SK-N-SH (cell line): ENCODE measurements at regions not wholly inside any gene's neighbourhood (a gene's known extent, or its start where the extent isn't known, plus 50 kb on each side); places are given as distances from the start of the nearest gene placed in this dataset.

Experiments
- CTCF ChIA-PET: fragments of 300-600, 350-600 bp; formaldehyde crosslinking; extraction: SDS; loops from one replicate; lab custom pipeline; 2021; lab: Yijun Ruan, JAX
- POLR2A ChIA-PET: fragments of 350-600 bp; sonication (Branson Sonifier 250); formaldehyde crosslinking; extraction: SDS; loops from one replicate; lab custom pipeline; 2020; ENCODE audit warnings: antibody characterized with exemption, inconsistent platforms; lab: Yijun Ruan, JAX
- DNase-seq: peaks from one replicate; pipeline ENCODE4 v3.0.0; 2012
- H2AFZ ChIP-seq: fragments of 200-600 bp; sonication (generic); 2 replicates; pipeline ENCODE4 v1.8.1; 2016; ENCODE audit warnings: antibody characterized with exemption, mild to moderate bottlenecking, low read depth
- H3F3A ChIP-seq: fragments of 200-600 bp; sonication (generic); replicated peaks from 2 replicates; pipeline ENCODE3; 2016; ENCODE audit warnings: antibody characterized with exemption, mild to moderate bottlenecking; ENCODE audit not compliant: insufficient read depth
- H3K27ac ChIP-seq, 2 experiments: fragments of 200-500 bp in 1 of 2; fragments of 200-600 bp in 1 of 2; sonication (Bioruptor generic) in 1 of 2; sonication (generic), shearing (Covaris generic) in 1 of 2; 2 replicates each; pipeline versions ENCODE4 v1.5.1 to v1.6.1; 2014 to 2016; ENCODE audit warnings: low read depth in 2 of 2, inconsistent platforms in 1 of 2, low read length in 1 of 2, mild to moderate bottlenecking in 1 of 2, mixed read lengths in 1 of 2
- H3K27me3 ChIP-seq: fragments of 200-600 bp; sonication (generic), shearing (Covaris generic); 2 replicates; pipeline ENCODE4 v1.6.1; 2016; ENCODE audit warnings: mixed run types; ENCODE audit not compliant: insufficient read depth
- H3K36me3 ChIP-seq, 2 experiments: fragments of 200-500 bp in 1 of 2; fragments of 200-600 bp in 1 of 2; sonication (Bioruptor generic) in 1 of 2; sonication (generic) in 1 of 2; replicated peaks in 1 of 2; 2 replicates each; pipeline versions ENCODE3 to v1.5.1; 2014 to 2016; ENCODE audit warnings: low read length in 1 of 2, mild to moderate bottlenecking in 1 of 2; ENCODE audit not compliant: insufficient read depth in 2 of 2, control insufficient read depth in 1 of 2
- H3K4me1 ChIP-seq, 2 experiments: fragments of 200-500 bp in 1 of 2; fragments of 200-600 bp in 1 of 2; sonication (Bioruptor generic) in 1 of 2; sonication (generic), shearing (Covaris generic) in 1 of 2; 2 replicates each; pipeline versions ENCODE4 v1.5.1 to v1.6.1; 2014 to 2016; ENCODE audit warnings: low read depth in 1 of 2, low read length in 1 of 2, mixed run types in 1 of 2; ENCODE audit not compliant: insufficient read depth in 2 of 2, control insufficient read depth in 1 of 2
- H3K4me2 ChIP-seq: fragments of 200-600 bp; sonication (generic), shearing (Covaris generic); 2 replicates; pipeline ENCODE4 v1.6.1; 2017; ENCODE audit warnings: mixed run types
- H3K4me3 ChIP-seq, 2 experiments: fragments of 200-500 bp in 1 of 2; fragments of 200-600 bp in 1 of 2; sonication (Bioruptor generic) in 1 of 2; sonication (generic), shearing (Covaris generic) in 1 of 2; 2 replicates each; pipeline versions ENCODE4 v1.5.1 to v1.8.1; 2014 to 2016; ENCODE audit warnings: low read depth in 2 of 2, inconsistent platforms in 1 of 2, low read length in 1 of 2, mild to moderate bottlenecking in 1 of 2, mixed read lengths in 1 of 2, moderate library complexity in 1 of 2
- H3K79me2 ChIP-seq: fragments of 200-600 bp; sonication (generic); 2 replicates; pipeline ENCODE4 v1.8.1; 2017; ENCODE audit warnings: mild to moderate bottlenecking; ENCODE audit not compliant: insufficient read depth
- H3K9ac ChIP-seq: fragments of 200-600 bp; sonication (generic); 2 replicates; pipeline ENCODE4 v1.6.1; 2017; ENCODE audit warnings: mixed run types
- H3K9me2 ChIP-seq: fragments of 200-600 bp; sonication (generic); 2 replicates; pipeline ENCODE4 v1.6.1; 2017; ENCODE audit warnings: mixed run types
- H3K9me3 ChIP-seq: fragments of 200-600 bp; sonication (generic); 2 replicates; pipeline ENCODE4 v1.6.1; 2017; ENCODE audit warnings: mixed run types, mild to moderate bottlenecking, moderate library complexity
- H4K20me1 ChIP-seq: fragments of 200-600 bp; sonication (generic); 2 replicates; pipeline ENCODE4 v1.6.1; 2017; ENCODE audit warnings: mild to moderate bottlenecking, mixed run types; ENCODE audit not compliant: insufficient read depth
- CHD2 ChIP-seq: fragments of 150-350 bp; IDR thresholded peaks from 2 replicates; pipeline ENCODE4 v1.6.1; 2018; ENCODE audit warnings: low read length; ENCODE audit not compliant: partially characterized antibody
- ELF1 ChIP-seq: IDR thresholded peaks from 2 replicates; pipeline ENCODE4 v1.4.0; 2012
- EP300 ChIP-seq, 2 experiments: IDR thresholded peaks; 2 replicates each; pipeline versions ENCODE4 v1.4.0 to v1.6.1; 2012; ENCODE audit warnings: borderline replicate concordance in 1 of 2, low read depth in 1 of 2, low read length in 1 of 2
- FOXJ3 ChIP-seq: sonication (generic); formaldehyde crosslinking; IDR thresholded peaks from 2 replicates; pipeline ENCODE4 v1.5.1; 2020; ENCODE audit warnings: mild to moderate bottlenecking, missing genetic modification reagents
- FOXM1 ChIP-seq: IDR thresholded peaks from 2 replicates; pipeline ENCODE4 v1.4.0; 2012; ENCODE audit warnings: low read depth, mild to moderate bottlenecking
- GABPA ChIP-seq: IDR thresholded peaks from 2 replicates; pipeline ENCODE4 v1.4.0; 2012; ENCODE audit warnings: low read depth, mild to moderate bottlenecking
- GATA2 ChIP-seq: sonication (generic); formaldehyde crosslinking; IDR thresholded peaks from 2 replicates; pipeline ENCODE4 v1.5.0; 2020; ENCODE audit warnings: mild to moderate bottlenecking, missing genetic modification reagents
- MXI1 ChIP-seq: IDR thresholded peaks from 2 replicates; pipeline ENCODE4 v1.6.1; 2012; ENCODE audit warnings: mild to moderate bottlenecking, low read depth, low read length, improper control_type of control experiment
- NFIC ChIP-seq: IDR thresholded peaks from 2 replicates; pipeline ENCODE4 v1.4.0; 2012; ENCODE audit warnings: borderline replicate concordance
- NRF1 ChIP-seq: IDR thresholded peaks from 2 replicates; pipeline ENCODE4 v1.6.1; 2012; ENCODE audit warnings: low read depth, mild to moderate bottlenecking, low read length
- POLR2AphosphoS5 ChIP-seq: IDR thresholded peaks from 2 replicates; pipeline ENCODE4 v1.6.1; 2012; ENCODE audit warnings: low read depth, low read length
- RAD21 ChIP-seq: IDR thresholded peaks from 2 replicates; pipeline ENCODE4 v1.6.1; 2012; ENCODE audit warnings: mild to moderate bottlenecking, low read length
- SIN3A ChIP-seq: IDR thresholded peaks from 2 replicates; pipeline ENCODE4 v1.6.1; 2012; ENCODE audit warnings: low read depth, mild to moderate bottlenecking, low read length, moderate library complexity, borderline replicate concordance
- SMC3 ChIP-seq: IDR thresholded peaks from 2 replicates; pipeline ENCODE4 v1.6.1; 2012; ENCODE audit warnings: low read depth, low read length, improper control_type of control experiment
- TAF1 ChIP-seq: IDR thresholded peaks from 2 replicates; pipeline ENCODE4 v1.6.1; 2012; ENCODE audit warnings: low read depth, mild to moderate bottlenecking, low read length, moderate library complexity, borderline replicate concordance
- TCF12 ChIP-seq: IDR thresholded peaks from 2 replicates; pipeline ENCODE4 v1.4.0; 2012
- YY1 ChIP-seq: IDR thresholded peaks from 2 replicates; pipeline ENCODE4 v1.4.0; 2012; ENCODE audit warnings: low read depth, mild to moderate bottlenecking
- WGBS: methylation state at CpG from one replicate; pipeline ENCODE4 v1.1.6; 2017; ENCODE audit warnings: low lambda C conversion rate; 5-methylcytosine and 5-hydroxymethylcytosine counted together
- TF ChIP-seq, protein P1 (sequence below): fragments of 200-600 bp; sonication (generic); IDR thresholded peaks from 2 replicates; pipeline ENCODE4 v1.6.1; 2017; ENCODE audit warnings: antibody characterized with exemption, mild to moderate bottlenecking, moderate library complexity
- TF ChIP-seq, protein P2 (sequence below): fragments of 150-350 bp; IDR thresholded peaks from 2 replicates; pipeline ENCODE4 v1.6.1; 2017; ENCODE audit warnings: antibody characterized with exemption, low read length, low read depth, borderline replicate concordance
- TF ChIP-seq, protein P3 (sequence below): IDR thresholded peaks from 2 replicates; pipeline ENCODE4; 2012
- TF ChIP-seq, protein P4 (sequence below): IDR thresholded peaks from 2 replicates; pipeline ENCODE4 v1.6.1; 2012; ENCODE audit warnings: mild to moderate bottlenecking, low read depth, low read length, moderate library complexity

DNA sequence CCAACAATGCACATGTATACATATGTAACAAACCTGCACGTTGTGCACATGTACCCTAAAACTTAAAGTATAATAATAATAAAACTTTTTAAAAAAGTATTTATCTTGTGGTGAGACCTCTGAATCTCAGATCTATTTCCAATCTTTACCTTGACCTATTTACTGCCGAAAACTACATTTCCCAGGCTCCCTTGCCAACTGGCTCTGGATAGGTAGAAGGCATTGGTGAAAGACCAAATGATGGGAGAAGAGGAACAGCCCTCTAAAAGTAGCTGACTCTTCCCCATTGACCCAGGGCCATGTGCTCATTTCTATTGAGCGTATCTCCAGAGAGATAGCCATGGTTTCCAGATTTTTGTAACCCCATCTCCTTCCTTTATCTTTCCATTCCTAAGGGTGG lies 247.4 kb downstream of the GPAM start:
- H3K79me2 ChIP-seq, result no peaks in the 10 kb centered on the region
- H3K9me2 ChIP-seq, result no peaks in the 10 kb centered on the region
- no peak for TF ChIP-seq SMC3
- TF ChIP-seq EP300 (IDR thresholded peaks at IDR 0.05; ENCODE audit: borderline replicate concordance in 1 of 2, low read depth in 1 of 2, low read length in 1 of 2), result no peak
- no peak for TF ChIP-seq FOXM1
- no peak for TF ChIP-seq CHD2
- TF ChIP-seq ELF1, result no peak
- TF ChIP-seq MXI1, result no peak
- TF ChIP-seq NRF1, result no peak
- TF ChIP-seq GABPA, result no peak
- H4K20me1 ChIP-seq, result no peaks in the 10 kb centered on the region
- no peak overlapping the region for H3K9ac ChIP-seq
- no peaks in the 10 kb centered on the region; the same call in 1 of the 2 replicates for H3K9me3 ChIP-seq
- H3K4me2 ChIP-seq, result no peak overlapping the region
- H3K4me1 ChIP-seq, result no peaks in the 10 kb centered on the region
- H2AFZ ChIP-seq, result no peak overlapping the region
- CTCF ChIA-PET, result no interaction called here
- DNase-seq, result no peak
- no peak overlapping the region for H3K4me3 ChIP-seq
- WGBS, result 11% methylated on average over 3 of the region's 3 CpGs
- H3K27me3 ChIP-seq, result no peaks in the 10 kb centered on the region
- H3F3A ChIP-seq, result no peaks in the 10 kb centered on the region
- no peaks in the 10 kb centered on the region for H3K36me3 ChIP-seq
- POLR2A ChIA-PET, result no interaction called here
- no peak overlapping the region for H3K27ac ChIP-seq

DNA sequence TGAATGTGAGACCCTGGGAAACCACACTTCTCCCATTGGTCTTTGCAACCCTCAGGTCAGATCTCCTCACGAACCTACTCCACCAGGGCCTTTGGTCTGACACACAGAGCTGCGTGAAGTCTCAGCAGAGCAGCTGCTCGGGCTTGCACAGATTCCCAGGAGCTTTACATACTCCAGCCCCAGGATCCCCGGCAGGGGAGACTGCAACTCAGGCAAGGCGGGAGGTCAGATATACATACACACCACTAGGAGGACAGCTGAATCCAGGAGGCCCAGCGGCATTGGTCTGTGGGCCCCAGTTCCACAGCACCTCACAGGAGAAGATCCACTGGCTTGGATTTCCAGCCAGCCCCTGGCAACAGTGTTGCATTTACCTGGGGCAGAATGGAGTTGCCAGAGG lies 239.2 kb downstream of the GPAM start:
- Histone ChIP-seq H2AFZ (no peak overlapping the region), H3K27ac (no peak overlapping the region), H3K9me2 (no peaks in the 10 kb centered on the region), H3K79me2 (no peaks in the 10 kb centered on the region), H4K20me1 (no peaks in the 10 kb centered on the region), H3K4me2 (no peak overlapping the region), H3K4me1 (no peaks in the 10 kb centered on the region), H3K9me3 (0 out of 2 replicates have a peak, but pooled peaks cover 4% of the 10 kb centered on the region), H3K27me3 (no peaks in the 10 kb centered on the region), H3K9ac (no peak overlapping the region), H3F3A (no peaks in the 10 kb centered on the region), H3K36me3 (no peaks in the 10 kb centered on the region), H3K4me3 (no peak overlapping the region)
- WGBS, result 13% methylated on average over 6 of the region's 6 CpGs
- ChIA-PET POLR2A (no interaction called here), CTCF (interaction anchor here (0.8 kb wide), 1 partner anchor 11 kb away, joined by 3 read pairs; no protein-coding TSS in a partner anchor)
- no peak for TF ChIP-seq GABPA
- TF ChIP-seq FOXM1, result no peak
- TF ChIP-seq, protein P1, sequence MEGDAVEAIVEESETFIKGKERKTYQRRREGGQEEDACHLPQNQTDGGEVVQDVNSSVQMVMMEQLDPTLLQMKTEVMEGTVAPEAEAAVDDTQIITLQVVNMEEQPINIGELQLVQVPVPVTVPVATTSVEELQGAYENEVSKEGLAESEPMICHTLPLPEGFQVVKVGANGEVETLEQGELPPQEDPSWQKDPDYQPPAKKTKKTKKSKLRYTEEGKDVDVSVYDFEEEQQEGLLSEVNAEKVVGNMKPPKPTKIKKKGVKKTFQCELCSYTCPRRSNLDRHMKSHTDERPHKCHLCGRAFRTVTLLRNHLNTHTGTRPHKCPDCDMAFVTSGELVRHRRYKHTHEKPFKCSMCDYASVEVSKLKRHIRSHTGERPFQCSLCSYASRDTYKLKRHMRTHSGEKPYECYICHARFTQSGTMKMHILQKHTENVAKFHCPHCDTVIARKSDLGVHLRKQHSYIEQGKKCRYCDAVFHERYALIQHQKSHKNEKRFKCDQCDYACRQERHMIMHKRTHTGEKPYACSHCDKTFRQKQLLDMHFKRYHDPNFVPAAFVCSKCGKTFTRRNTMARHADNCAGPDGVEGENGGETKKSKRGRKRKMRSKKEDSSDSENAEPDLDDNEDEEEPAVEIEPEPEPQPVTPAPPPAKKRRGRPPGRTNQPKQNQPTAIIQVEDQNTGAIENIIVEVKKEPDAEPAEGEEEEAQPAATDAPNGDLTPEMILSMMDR, result no peak
- TF ChIP-seq GATA2 (CRISPR knock-in tag), result no peak
- no peak for TF ChIP-seq SIN3A
- TF ChIP-seq TCF12, result no peak
- no peak for TF ChIP-seq RAD21
- TF ChIP-seq, protein P2, sequence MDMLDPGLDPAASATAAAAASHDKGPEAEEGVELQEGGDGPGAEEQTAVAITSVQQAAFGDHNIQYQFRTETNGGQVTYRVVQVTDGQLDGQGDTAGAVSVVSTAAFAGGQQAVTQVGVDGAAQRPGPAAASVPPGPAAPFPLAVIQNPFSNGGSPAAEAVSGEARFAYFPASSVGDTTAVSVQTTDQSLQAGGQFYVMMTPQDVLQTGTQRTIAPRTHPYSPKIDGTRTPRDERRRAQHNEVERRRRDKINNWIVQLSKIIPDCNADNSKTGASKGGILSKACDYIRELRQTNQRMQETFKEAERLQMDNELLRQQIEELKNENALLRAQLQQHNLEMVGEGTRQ, result no peak
- TF ChIP-seq MXI1, result no peak
- no peak for TF ChIP-seq EP300 (IDR thresholded peaks at IDR 0.05; ENCODE audit: borderline replicate concordance in 1 of 2, low read depth in 1 of 2, low read length in 1 of 2)
- TF ChIP-seq POLR2AphosphoS5, result no peak
- no peak for TF ChIP-seq NRF1
- no peak for TF ChIP-seq FOXJ3 (CRISPR knock-in tag)
- TF ChIP-seq TAF1, result no peak
- TF ChIP-seq ELF1, result no peak
- TF ChIP-seq, protein P3, sequence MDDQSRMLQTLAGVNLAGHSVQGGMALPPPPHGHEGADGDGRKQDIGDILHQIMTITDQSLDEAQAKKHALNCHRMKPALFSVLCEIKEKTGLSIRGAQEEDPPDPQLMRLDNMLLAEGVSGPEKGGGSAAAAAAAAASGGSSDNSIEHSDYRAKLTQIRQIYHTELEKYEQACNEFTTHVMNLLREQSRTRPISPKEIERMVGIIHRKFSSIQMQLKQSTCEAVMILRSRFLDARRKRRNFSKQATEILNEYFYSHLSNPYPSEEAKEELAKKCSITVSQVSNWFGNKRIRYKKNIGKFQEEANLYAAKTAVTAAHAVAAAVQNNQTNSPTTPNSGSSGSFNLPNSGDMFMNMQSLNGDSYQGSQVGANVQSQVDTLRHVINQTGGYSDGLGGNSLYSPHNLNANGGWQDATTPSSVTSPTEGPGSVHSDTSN, result no peak
- TF ChIP-seq, protein P4, sequence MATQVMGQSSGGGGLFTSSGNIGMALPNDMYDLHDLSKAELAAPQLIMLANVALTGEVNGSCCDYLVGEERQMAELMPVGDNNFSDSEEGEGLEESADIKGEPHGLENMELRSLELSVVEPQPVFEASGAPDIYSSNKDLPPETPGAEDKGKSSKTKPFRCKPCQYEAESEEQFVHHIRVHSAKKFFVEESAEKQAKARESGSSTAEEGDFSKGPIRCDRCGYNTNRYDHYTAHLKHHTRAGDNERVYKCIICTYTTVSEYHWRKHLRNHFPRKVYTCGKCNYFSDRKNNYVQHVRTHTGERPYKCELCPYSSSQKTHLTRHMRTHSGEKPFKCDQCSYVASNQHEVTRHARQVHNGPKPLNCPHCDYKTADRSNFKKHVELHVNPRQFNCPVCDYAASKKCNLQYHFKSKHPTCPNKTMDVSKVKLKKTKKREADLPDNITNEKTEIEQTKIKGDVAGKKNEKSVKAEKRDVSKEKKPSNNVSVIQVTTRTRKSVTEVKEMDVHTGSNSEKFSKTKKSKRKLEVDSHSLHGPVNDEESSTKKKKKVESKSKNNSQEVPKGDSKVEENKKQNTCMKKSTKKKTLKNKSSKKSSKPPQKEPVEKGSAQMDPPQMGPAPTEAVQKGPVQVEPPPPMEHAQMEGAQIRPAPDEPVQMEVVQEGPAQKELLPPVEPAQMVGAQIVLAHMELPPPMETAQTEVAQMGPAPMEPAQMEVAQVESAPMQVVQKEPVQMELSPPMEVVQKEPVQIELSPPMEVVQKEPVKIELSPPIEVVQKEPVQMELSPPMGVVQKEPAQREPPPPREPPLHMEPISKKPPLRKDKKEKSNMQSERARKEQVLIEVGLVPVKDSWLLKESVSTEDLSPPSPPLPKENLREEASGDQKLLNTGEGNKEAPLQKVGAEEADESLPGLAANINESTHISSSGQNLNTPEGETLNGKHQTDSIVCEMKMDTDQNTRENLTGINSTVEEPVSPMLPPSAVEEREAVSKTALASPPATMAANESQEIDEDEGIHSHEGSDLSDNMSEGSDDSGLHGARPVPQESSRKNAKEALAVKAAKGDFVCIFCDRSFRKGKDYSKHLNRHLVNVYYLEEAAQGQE, result no peak
- TF ChIP-seq NFIC, result no peak
- TF ChIP-seq YY1, result no peak
- DNase-seq, result no peak
